Muscle of leg (tissue), 3 donors: ENCODE measurements at regions not wholly inside any gene's neighbourhood (a gene's known extent, or its start where the extent isn't known, plus 50 kb on each side); places are given as distances from the start of the nearest gene placed in this dataset.
"Not testable (repeated sequence)": the region's sequence is repeated elsewhere in the genome, so short reads cannot be mapped to it uniquely, and the experiment has no call there.

ENCODE experiments used
- DNase-seq: peaks from one replicate; pipeline ENCODE4 v3.0.0; 2013
- H3K27ac ChIP-seq: one replicate; pipeline ENCODE4 v1.5.1; 2013; ENCODE audit warnings: mild to moderate bottlenecking, low read length, control low read depth
- H3K27me3 ChIP-seq: one replicate; pipeline ENCODE4 v1.6.1; 2013; ENCODE audit warnings: low read length; ENCODE audit not compliant: control insufficient read depth, insufficient read depth
- H3K36me3 ChIP-seq: one replicate; pipeline ENCODE4 v1.6.1; 2013; ENCODE audit warnings: low read length; ENCODE audit not compliant: control insufficient read depth, insufficient read depth
- H3K4me1 ChIP-seq: one replicate; pipeline ENCODE4 v1.6.1; 2013; ENCODE audit warnings: low read length; ENCODE audit not compliant: control insufficient read depth, insufficient read depth
- H3K4me3 ChIP-seq: one replicate; pipeline ENCODE4 v1.5.1; 2013; ENCODE audit warnings: low read length, control low read depth
- H3K9me3 ChIP-seq: replicated peaks from 2 replicates; pipeline ENCODE4 v1.6.1; 2013; ENCODE audit warnings: low read depth, low read length; ENCODE audit not compliant: control insufficient read depth
- WGBS: methylation state at CpG from one replicate; pipeline ENCODE4 v1.1.5; 2013; ENCODE audit warnings: missing lambda C conversion rate; ENCODE audit not compliant: insufficient coverage; 5-methylcytosine and 5-hydroxymethylcytosine counted together

GRCh38 chr2:153420394-153420793, 58.2 kb downstream of the RPRM start:
- H3K27ac ChIP-seq: no peak overlapping the region
- no peak for DNase-seq
- no peak overlapping the region for H3K4me3 ChIP-seq
- no peaks in the 10 kb centered on the region for H3K9me3 ChIP-seq
- no peaks in the 10 kb centered on the region for H3K36me3 ChIP-seq
- H3K4me1 ChIP-seq: no peaks in the 10 kb centered on the region
- H3K27me3 ChIP-seq: no peaks in the 10 kb centered on the region
- no CpG with 5 or more reads among the region's 1 CpG for WGBS

- H3K4me3 ChIP-seq: no peak overlapping the region
- H3K4me1 ChIP-seq: no peaks in the 10 kb centered on the region
- H3K9me3 ChIP-seq: no peaks in the 10 kb centered on the region
- no peak for DNase-seq
- no peaks in the 10 kb centered on the region for H3K36me3 ChIP-seq
- 100% methylated on average over 1 of the region's 1 CpG for WGBS
- no peak overlapping the region for H3K27ac ChIP-seq
- H3K27me3 ChIP-seq: no peaks in the 10 kb centered on the region
These were observed 61.5 kb downstream of the RPRM start for GRCh38 chr2:153417077-153417476.

- Histone ChIP-seq H3K4me1 (no peaks in the 10 kb centered on the region), H3K27ac (no peak overlapping the region), H3K4me3 (no peak overlapping the region), H3K36me3 (no peaks in the 10 kb centered on the region), H3K27me3 (no peaks in the 10 kb centered on the region), H3K9me3 (no peaks in the 10 kb centered on the region)
- no peak for DNase-seq
- WGBS: no CpG with 5 or more reads among the region's 1 CpG
These were observed 62.5 kb downstream of the RPRM start for GRCh38 chr2:153416071-153416470.

- no CpG with 5 or more reads among the region's 3 CpGs for WGBS
- H3K36me3 ChIP-seq: no peaks in the 10 kb centered on the region
- no peak overlapping the region for H3K27ac ChIP-seq
- no peak overlapping the region for H3K4me3 ChIP-seq
- H3K4me1 ChIP-seq: no peaks in the 10 kb centered on the region
- DNase-seq: no peak
- H3K9me3 ChIP-seq: no peaks in the 10 kb centered on the region
- no peaks in the 10 kb centered on the region for H3K27me3 ChIP-seq
These were observed 69.7 kb downstream of the RPRM start for GRCh38 chr2:153408710-153409385.

GRCh38 chr2:153405196-153405595, 73.4 kb downstream of the RPRM start:
- no peaks in the 10 kb centered on the region for H3K4me1 ChIP-seq
- no peak for DNase-seq
- H3K36me3 ChIP-seq: no peaks in the 10 kb centered on the region
- H3K4me3 ChIP-seq: no peak overlapping the region
- H3K27me3 ChIP-seq: no peaks in the 10 kb centered on the region
- no peak overlapping the region for H3K27ac ChIP-seq
- H3K9me3 ChIP-seq: no peaks in the 10 kb centered on the region
- WGBS: no CpG with 5 or more reads among the region's 1 CpG

GRCh38 chr2:153404792-153405191, 73.8 kb downstream of the RPRM start:
- no CpG with 5 or more reads among the region's 1 CpG for WGBS
- Histone ChIP-seq H3K4me1 (no peaks in the 10 kb centered on the region), H3K36me3 (no peaks in the 10 kb centered on the region), H3K4me3 (no peak overlapping the region), H3K27me3 (no peaks in the 10 kb centered on the region), H3K9me3 (no peaks in the 10 kb centered on the region), H3K27ac (no peak overlapping the region)
- DNase-seq: no peak

GRCh38 chr2:153403940-153404339, 74.6 kb downstream of the RPRM start:
- no peaks in the 10 kb centered on the region for H3K27me3 ChIP-seq
- H3K4me3 ChIP-seq: no peak overlapping the region
- no peak overlapping the region for H3K27ac ChIP-seq
- WGBS: 67% methylated on average over 1 of the region's 2 CpGs
- no peaks in the 10 kb centered on the region for H3K4me1 ChIP-seq
- H3K9me3 ChIP-seq: no peaks in the 10 kb centered on the region
- no peak for DNase-seq
- H3K36me3 ChIP-seq: no peaks in the 10 kb centered on the region

- not testable (repeated sequence) for H3K9me3 ChIP-seq, H3K4me3 ChIP-seq, H3K27ac ChIP-seq, H3K27me3 ChIP-seq, DNase-seq, H3K4me1 ChIP-seq, H3K36me3 ChIP-seq
- 80% methylated on average over 13 of the region's 14 CpGs for WGBS
These were observed 75.2 kb downstream of the RPRM start for GRCh38 chr2:153403352-153403751.

GRCh38 chr2:153394686-153395085, 83.9 kb downstream of the RPRM start:
- Histone ChIP-seq H3K9me3 (peaks cover 8% of the 10 kb centered on the region), H3K4me1 (no peaks in the 10 kb centered on the region), H3K27ac (no peak overlapping the region), H3K27me3 (no peaks in the 10 kb centered on the region), H3K36me3 (no peaks in the 10 kb centered on the region), H3K4me3 (no peak overlapping the region)
- WGBS: 67% methylated on average over 1 of the region's 5 CpGs
- peak; percentile 48 for DNase-seq

GRCh38 chr2:153394247-153394646, 84.3 kb downstream of the RPRM start:
- H3K4me1 ChIP-seq: no peaks in the 10 kb centered on the region
- H3K27me3 ChIP-seq: no peaks in the 10 kb centered on the region
- no peak overlapping the region for H3K27ac ChIP-seq
- peaks cover 8% of the 10 kb centered on the region for H3K9me3 ChIP-seq
- H3K4me3 ChIP-seq: no peak overlapping the region
- DNase-seq: no peak
- no peaks in the 10 kb centered on the region for H3K36me3 ChIP-seq

GRCh38 chr2:153393518-153393917, 85.0 kb downstream of the RPRM start:
- no peaks in the 10 kb centered on the region for H3K36me3 ChIP-seq
- H3K4me1 ChIP-seq: no peaks in the 10 kb centered on the region
- WGBS: no CpG with 5 or more reads among the region's 3 CpGs
- peaks cover 8% of the 10 kb centered on the region for H3K9me3 ChIP-seq
- no peak overlapping the region for H3K4me3 ChIP-seq
- no peak overlapping the region for H3K27ac ChIP-seq
- no peaks in the 10 kb centered on the region for H3K27me3 ChIP-seq
- no peak for DNase-seq
